Heart right ventricle (tissue), 16 donors: ENCODE measurements at regions not wholly inside any gene's neighbourhood (a gene's known extent, or its start where the extent isn't known, plus 50 kb on each side); places are given as distances from the start of the nearest gene placed in this dataset.

ENCODE experiments used
- ATAC-seq, 8 donors: fragments of 200-7000 bp; cut with Tn5 transposase; one replicate each; pipeline ENCODE4 v1.9.1; 2020; ENCODE audit warnings: mild to moderate bottlenecking in 8 of 8, moderate library complexity in 8 of 8, moderate number of reproducible peaks in 1 of 8
- DNase-seq, 2 donors: peaks; one replicate each; pipeline ENCODE4 v3.0.0-alpha.2; 2020
- H3K27ac ChIP-seq, 10 donors: fragments of 200-600 bp; sonication (generic) in 2 of 10; one replicate each; pipeline versions ENCODE4 v1.5.0 to v1.8.0; 2020 to 2022; ENCODE audit warnings: mild to moderate bottlenecking in 3 of 10
- H3K27me3 ChIP-seq, 7 donors: fragments of 200-600 bp; one replicate each; pipeline ENCODE4 v1.8.0; 2021 to 2022; ENCODE audit warnings: mild to moderate bottlenecking in 2 of 7
- H3K36me3 ChIP-seq, 9 donors: fragments of 200-600 bp; sonication (generic) in 1 of 9; one replicate each; pipeline versions ENCODE4 v1.5.0 to v1.8.0; 2020 to 2022; ENCODE audit warnings: mild to moderate bottlenecking in 2 of 9
- H3K4me1 ChIP-seq, 9 donors: fragments of 200-600 bp; sonication (generic) in 1 of 9; one replicate each; pipeline versions ENCODE4 v1.5.0 to v1.8.0; 2020 to 2022; ENCODE audit warnings: mild to moderate bottlenecking in 4 of 9
- H3K4me3 ChIP-seq, 10 donors: fragments of 200-600 bp; sonication (generic) in 2 of 10; one replicate each; pipeline versions ENCODE4 v1.5.0 to v1.8.0; 2020 to 2022; ENCODE audit warnings: mild to moderate bottlenecking in 7 of 10, moderate library complexity in 2 of 10
- H3K9me3 ChIP-seq, 11 donors: fragments of 200-600 bp in 10 of 11; sonication (generic) in 2 of 11; one replicate each; pipeline versions ENCODE4 v1.5.0 to v1.8.0; 2013 to 2022; ENCODE audit warnings: mild to moderate bottlenecking in 2 of 11, control low read depth in 1 of 11, moderate library complexity in 1 of 11
- CTCF ChIP-seq, 9 donors: fragments of 200-600 bp; sonication (generic) in 2 of 9; IDR thresholded peaks; one replicate each; pipeline versions ENCODE4 v1.5.0 to v1.8.0; 2021 to 2022; ENCODE audit warnings: antibody characterized with exemption in 9 of 9, mild to moderate bottlenecking in 5 of 9, moderate library complexity in 1 of 9
- WGBS, 2 donors: extraction: QIAGEN DNeasy Blood & Tissue Kit; methylation state at CpG; one replicate each; pipeline ENCODE4 v1.1.7; 2013; ENCODE audit warnings: inconsistent platforms in 1 of 2; 5-methylcytosine and 5-hydroxymethylcytosine counted together
- intact Hi-C, 10 donors: fragments of 100-400 bp; cut with DNase I; formaldehyde crosslinking; loops; one replicate each; pipeline versions ENCODE4 v1.11.1 to v1.14.2; 2022
- donor health status: Arrhythmogenic right ventricular cardiomyopathy.
- donor health status: ischemic (EF 13 %, LVEDD 7.1; RV severe dilation, severe dysfunction).
- donor health status: healthy with polysubstance abuse.
- donor health status: DM: no; HTN: yes; CAD: no.
- donor health status: DM: no; HTN: no; CAD: no.
- donor health status: ischemic (EF 25% LVEDD 6.9; RV normal size, moderate dysfunction).
- donor health status: ischemic (EF 25% LVEDD 5.7; RV mildly dilated, moderate dysfunction).
- donor health status: healthy.
- donor health status: DM: yes; HTN: yes; CAD: no.
- donor health status: Ischemic cardiomyopathy.
- donor health status: ischemic (EF 35%, LVEDD 5.7; RV mildly dilated, moderate dysfunction).
- donor health status: nonischemic (EF 11% LVEDD 7.7; RV severe dilation, severe dysfunction).
- donor health status: DM: yes; HTN: yes; CAD: no.
- donor health status: PGD.
- donor health status: ischemic (EF 29% LVEDD 5.4; RV normal size, mild dysfunction).
- donor health status: nonischemic (EF 23%, LVEDD 6.1; RV moderate dilation, normal function).

DNA sequence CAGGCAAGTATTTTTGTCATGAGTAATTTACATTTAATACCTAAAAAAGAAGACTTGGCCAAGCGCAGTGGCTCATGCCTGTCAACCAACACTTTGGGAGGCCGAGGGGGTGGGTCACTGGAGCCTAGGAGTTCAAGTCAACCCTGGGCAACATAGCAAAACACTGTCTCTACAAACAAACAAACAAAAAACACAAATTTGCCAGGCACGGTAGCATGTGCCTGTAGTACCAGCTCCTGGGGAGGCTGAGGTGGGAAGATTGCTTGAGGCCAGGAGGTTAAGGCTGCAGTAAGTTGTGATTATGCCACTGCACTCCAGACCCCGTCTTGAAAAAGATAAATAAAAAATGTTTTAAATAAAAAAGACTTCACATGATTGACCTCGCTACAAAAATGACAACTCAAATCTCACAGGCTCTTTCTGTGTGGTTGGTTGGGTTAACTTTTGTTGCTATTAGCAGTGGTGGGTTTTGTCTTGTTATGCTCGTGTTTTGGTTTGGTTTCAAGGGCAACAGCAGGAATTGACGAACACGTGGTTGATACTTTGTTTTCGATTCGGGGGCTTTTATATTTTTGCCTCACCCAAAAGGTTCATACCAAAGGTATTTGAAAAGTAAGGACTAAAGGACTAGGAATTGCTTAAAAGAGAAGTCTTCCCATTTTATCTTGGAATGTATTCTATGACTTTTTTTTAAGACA is 227.2 kb upstream of the MKLN1 start:
- intact Hi-C loops = loop anchor here in 1 of 10 donors (10.0 kb wide), 1 partner anchor 324 kb away; no protein-coding TSS in a partner anchor
- DNase-seq (no peak), ATAC-seq (no peak)
- 67 to 84% methylated on average over 10 of the region's 10 CpGs for WGBS, 2 donors
- Histone ChIP-seq H3K27me3 (no peaks in the 10 kb centered on the region), H3K27ac (peak overlapping the region in 1 of 10 donors; percentile 41), H3K9me3 (no peaks in the 10 kb centered on the region), H3K4me1 (peaks cover 5 to 98% (median 85%) of the 10 kb centered on the region in 9 donors), H3K4me3 (no peak overlapping the region), H3K36me3 (peaks cover 0 to 61% (median 0%) of the 10 kb centered on the region in 9 donors)
- no peak for TF ChIP-seq CTCF (IDR thresholded peaks at IDR 0.05)

- ATAC-seq (no peak), DNase-seq (no peak)
- H3K36me3 ChIP-seq = peaks cover 0 to 48% (median 0%) of the 10 kb centered on the region in 9 donors
- 37 to 44% methylated on average over 4 of the region's 4 CpGs for WGBS, 2 donors
- TF ChIP-seq CTCF (IDR thresholded peaks at IDR 0.05) = no peak
- H3K4me1 ChIP-seq = peaks cover 3 to 71% (median 57%) of the 10 kb centered on the region in 9 donors
- intact Hi-C loops = loop anchor here in 1 of 10 donors (10.0 kb wide), 1 partner anchor 321 kb away; no protein-coding TSS in a partner anchor
- peak overlapping the region in 4 of 10 donors; percentile 57 to 83 (median 76) for H3K4me3 ChIP-seq
- H3K27ac ChIP-seq = peak overlapping the region in 7 of 10 donors; percentile 34 to 99 (median 85)
- H3K9me3 ChIP-seq = no peaks in the 10 kb centered on the region
- no peaks in the 10 kb centered on the region for H3K27me3 ChIP-seq
Observed at GRCh38 chr7:131103997-131104396, 223.7 kb upstream of the MKLN1 start.

GRCh38 chr7:131104596-131105293 is 222.9 kb upstream of the MKLN1 start:
- ATAC-seq (no peak), DNase-seq (no peak)
- H3K4me1 ChIP-seq = peaks cover 0 to 73% (median 62%) of the 10 kb centered on the region in 9 donors
- H3K9me3 ChIP-seq = no peaks in the 10 kb centered on the region
- 56 to 77% methylated on average over 12 of the region's 12 CpGs for WGBS, 2 donors
- peak overlapping the region in 8 of 10 donors; percentile 70 to 99 (median 90) for H3K27ac ChIP-seq
- intact Hi-C loops = loop anchor here in 5 of 10 donors (5.0 to 10.0 kb wide), 7 partner anchors 32 to 323 kb away; partner anchors contain the start of gene MKLN1 (in 1 of the 5)
- H3K36me3 ChIP-seq = peaks cover 0 to 41% (median 0%) of the 10 kb centered on the region in 9 donors
- peak overlapping the region in 9 of 10 donors; percentile 39 to 95 (median 79) for H3K4me3 ChIP-seq
- H3K27me3 ChIP-seq = no peaks in the 10 kb centered on the region
- TF ChIP-seq CTCF (IDR thresholded peaks at IDR 0.05) = no peak

DNA sequence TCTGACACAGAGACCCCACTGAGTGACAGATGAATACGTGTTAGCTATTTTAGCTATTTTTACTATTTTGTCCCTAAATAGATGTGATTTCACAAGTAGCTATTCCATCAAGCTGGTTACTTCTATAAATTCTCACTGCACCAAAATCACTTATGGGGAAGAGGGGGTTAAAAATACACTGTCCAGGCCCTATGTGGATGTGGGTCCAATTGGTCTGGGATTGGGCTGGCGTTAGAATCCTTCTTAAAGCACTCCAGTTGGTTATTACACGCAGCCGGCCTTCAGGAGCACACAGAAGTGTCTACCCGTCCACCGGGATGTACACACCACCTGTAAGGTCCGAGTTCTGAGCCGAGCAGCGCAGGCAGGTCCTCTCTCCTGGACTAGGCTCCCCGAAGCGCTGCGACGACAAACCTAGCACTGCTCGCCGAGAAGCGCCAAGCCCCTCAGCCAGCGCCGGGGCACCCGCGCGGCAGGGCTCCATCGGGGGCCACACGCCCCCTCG is 222.3 kb upstream of the MKLN1 start:
- WGBS, 2 donors = 2 to 3% methylated on average over 21 to 24 of the region's 24 CpGs
- intact Hi-C loops = loop anchor here in 5 of 10 donors (5.0 to 10.0 kb wide), 7 partner anchors 33 to 322 kb away; partner anchors contain the start of gene MKLN1 (in 1 of the 5)
- no peaks in the 10 kb centered on the region for H3K27me3 ChIP-seq
- H3K27ac ChIP-seq = peak overlapping the region; percentile 2 to 99 (median 80)
- H3K4me1 ChIP-seq = peaks cover 0 to 69% (median 58%) of the 10 kb centered on the region in 9 donors
- H3K4me3 ChIP-seq = peak overlapping the region; percentile 5 to 95 (median 78)
- H3K9me3 ChIP-seq = no peaks in the 10 kb centered on the region
- peak in 1 of 8 donors; percentile 6 for ATAC-seq
- peaks cover 0 to 35% (median 0%) of the 10 kb centered on the region in 9 donors for H3K36me3 ChIP-seq
- TF ChIP-seq CTCF (IDR thresholded peaks at IDR 0.05) = no peak
- no peak for DNase-seq
